Caco-2 (cell line): ENCODE measurements at regions not wholly inside any gene's neighbourhood (a gene's known extent, or its start where the extent isn't known, plus 50 kb on each side); places are given as distances from the start of the nearest gene placed in this dataset.

Experiments used
- BruUV-seq: library from RNA; stranded (reverse); fragments of 400-500 nt; replicated peaks from 2 replicates; lab custom pipeline; 2021; lab: Mats Ljungman, UMichigan
- CTCF ChIA-PET: fragments of 300-600 bp; sonication (Branson Sonifier 250); formaldehyde crosslinking; loops from one replicate; lab custom pipeline; 2022; ENCODE audit warnings: antibody characterized with exemption; lab: Charles Lee
- POLR2A ChIA-PET: fragments of 300-600 bp; sonication (Branson Sonifier 250); formaldehyde crosslinking; loops from one replicate; lab custom pipeline; 2022; ENCODE audit warnings: antibody characterized with exemption; lab: Charles Lee
- DNase-seq, 2 experiments: peaks; one replicate each; pipeline versions ENCODE4 v3.0.0 to v3.0.0-alpha.2; 2020 to 2022
- H3K27me3 ChIP-seq: replicated peaks from 2 replicates; pipeline ENCODE4 v1.6.0; 2011; ENCODE audit warnings: low read length; ENCODE audit not compliant: control insufficient read depth, insufficient read depth
- H3K36me3 ChIP-seq: 2 replicates; pipeline ENCODE4 v1.5.1; 2011; ENCODE audit warnings: low read length; ENCODE audit not compliant: control insufficient read depth, insufficient read depth
- H3K4me1 ChIP-seq: fragments of 250-450 bp; sonication (Bioruptor Pico); 2 replicates; pipeline ENCODE4 v1.5.1; 2020; ENCODE audit warnings: mild to moderate bottlenecking
- H3K4me3 ChIP-seq: 2 replicates; pipeline ENCODE4 v1.5.1; 2011; ENCODE audit warnings: low read depth, mild to moderate bottlenecking, control low read depth, low read length
- H3K9me3 ChIP-seq: fragments of 250-450 bp; sonication (Bioruptor Pico); 2 replicates; pipeline ENCODE4 v1.5.1; 2020; ENCODE audit warnings: mild to moderate bottlenecking, moderate library complexity
- H3K27ac Mint-ChIP-seq: one replicate; pipeline ENCODE4 v1.8.0; 2022; ENCODE audit warnings: mixed read lengths; ENCODE audit not compliant: unreplicated experiment
- H3K27me3 Mint-ChIP-seq: one replicate; pipeline ENCODE4 v1.8.0; 2022; ENCODE audit warnings: mixed read lengths; ENCODE audit not compliant: insufficient read depth, unreplicated experiment
- H3K36me3 Mint-ChIP-seq: one replicate; pipeline ENCODE4 v1.8.0; 2022; ENCODE audit warnings: mild to moderate bottlenecking, mixed read lengths; ENCODE audit not compliant: insufficient read depth, unreplicated experiment
- H3K4me1 Mint-ChIP-seq: one replicate; pipeline ENCODE4 v1.8.0; 2022; ENCODE audit warnings: low read depth, mixed read lengths; ENCODE audit not compliant: unreplicated experiment
- H3K4me3 Mint-ChIP-seq: one replicate; pipeline ENCODE4 v1.8.0; 2022; ENCODE audit warnings: mild to moderate bottlenecking, moderate library complexity, mixed read lengths; ENCODE audit not compliant: unreplicated experiment
- H3K9me3 Mint-ChIP-seq: one replicate; pipeline ENCODE4 v1.8.0; 2022; ENCODE audit warnings: mixed read lengths; ENCODE audit not compliant: unreplicated experiment
- CTCF ChIP-seq, 2 experiments: fragments of 200-600 bp in 1 of 2; IDR thresholded peaks; 1 replicate in 1 of 2; 2 replicates in 1 of 2; pipeline versions ENCODE4 v1.5.1 to v1.8.0; 2011 to 2022; ENCODE audit warnings: antibody characterized with exemption in 1 of 2, control low read depth in 1 of 2, inconsistent platforms in 1 of 2, low read depth in 1 of 2, low read length in 1 of 2, mild to moderate bottlenecking in 1 of 2, moderate library complexity in 1 of 2; ENCODE audit not compliant: insufficient read depth in 1 of 2, severe bottlenecking in 1 of 2, unreplicated experiment in 1 of 2
- intact Hi-C: fragments of 100-400 bp; cut with micrococcal nuclease; formaldehyde crosslinking; loops from one replicate; pipeline ENCODE4 v1.10.0; 2022; ENCODE audit not compliant: unreplicated experiment

GRCh38 chr5:167319243-167319642 is 972.2 kb upstream of the WWC1 start:
- H3K4me1 ChIP-seq: no peaks in the 10 kb centered on the region
- no peaks in the 10 kb centered on the region for H3K27me3 ChIP-seq
- BruUV-seq: no TSS peak
- Mint-ChIP-seq H3K36me3 (no peaks in the 10 kb centered on the region), H3K27ac (no peak overlapping the region), H3K4me1 (no peaks in the 10 kb centered on the region), H3K9me3 (no peaks in the 10 kb centered on the region), H3K4me3 (no peak overlapping the region), H3K27me3 (peaks cover 9% of the 10 kb centered on the region)
- ChIA-PET POLR2A (no interaction called here), CTCF (no interaction called here)
- no peaks in the 10 kb centered on the region for H3K9me3 ChIP-seq
- no peak for TF ChIP-seq CTCF (IDR thresholded peaks at IDR 0.05; ENCODE audit: insufficient read depth in 1 of 2, low read depth in 1 of 2, low read length in 1 of 2, severe bottlenecking in 1 of 2, unreplicated experiment in 1 of 2)
- H3K36me3 ChIP-seq: no peaks in the 10 kb centered on the region
- no peak for DNase-seq
- H3K4me3 ChIP-seq: no peak overlapping the region
- intact Hi-C loops: no loop called here

- intact Hi-C loops: no loop called here
- H3K27me3 Mint-ChIP-seq: peaks cover 9% of the 10 kb centered on the region
These were observed 971.4 kb upstream of the WWC1 start for GRCh38 chr5:167320019-167320418.

GRCh38 chr5:167332309-167332708 is 959.1 kb upstream of the WWC1 start:
- H3K27ac Mint-ChIP-seq: no peak overlapping the region
- H3K27me3 ChIP-seq: no peaks in the 10 kb centered on the region
- ChIA-PET POLR2A (no interaction called here), CTCF (no interaction called here)
- no peak overlapping the region for H3K4me3 ChIP-seq
- DNase-seq: no peak
- intact Hi-C loops: no loop called here
- no TSS peak for BruUV-seq
- no peak for TF ChIP-seq CTCF (IDR thresholded peaks at IDR 0.05; ENCODE audit: insufficient read depth in 1 of 2, low read depth in 1 of 2, low read length in 1 of 2, severe bottlenecking in 1 of 2, unreplicated experiment in 1 of 2)
- no peaks in the 10 kb centered on the region for H3K9me3 Mint-ChIP-seq
- H3K36me3 Mint-ChIP-seq: no peaks in the 10 kb centered on the region
- H3K9me3 ChIP-seq: no peaks in the 10 kb centered on the region
- no peak overlapping the region for H3K4me3 Mint-ChIP-seq
- H3K36me3 ChIP-seq: no peaks in the 10 kb centered on the region
- no peaks in the 10 kb centered on the region for H3K4me1 ChIP-seq
- no peaks in the 10 kb centered on the region for H3K4me1 Mint-ChIP-seq
- H3K27me3 Mint-ChIP-seq: peaks cover 16% of the 10 kb centered on the region

More at GRCh38 chr5:167320019-167320418, 971.4 kb upstream of the WWC1 start:
- Histone ChIP-seq H3K27me3 (no peaks in the 10 kb centered on the region), H3K9me3 (no peaks in the 10 kb centered on the region), H3K36me3 (no peaks in the 10 kb centered on the region), H3K4me1 (no peaks in the 10 kb centered on the region), H3K4me3 (no peak overlapping the region)
- Mint-ChIP-seq H3K36me3 (no peaks in the 10 kb centered on the region), H3K27ac (no peak overlapping the region), H3K4me3 (no peak overlapping the region), H3K4me1 (no peaks in the 10 kb centered on the region), H3K9me3 (no peaks in the 10 kb centered on the region)
- no peak for TF ChIP-seq CTCF (IDR thresholded peaks at IDR 0.05; ENCODE audit: insufficient read depth in 1 of 2, low read depth in 1 of 2, low read length in 1 of 2, severe bottlenecking in 1 of 2, unreplicated experiment in 1 of 2)
- ChIA-PET POLR2A (no interaction called here), CTCF (no interaction called here)
- BruUV-seq: no TSS peak
- no peak for DNase-seq
